AG09309 (cell line): ENCODE measurements at regions not wholly inside any gene's neighbourhood (a gene's known extent, or its start where the extent isn't known, plus 50 kb on each side); places are given as distances from the start of the nearest gene placed in this dataset.

Experiments used
- DNase-seq: peaks from one replicate; pipeline ENCODE4 v3.0.0-alpha.2; 2010; ENCODE audit warnings: low read depth
- H3K4me3 ChIP-seq: 2 replicates; pipeline ENCODE4 v1.5.1; 2011; ENCODE audit warnings: mild to moderate bottlenecking, low read depth, low read length, moderate library complexity; ENCODE audit not compliant: control insufficient read depth
- TF ChIP-seq, protein P1 (sequence below): IDR thresholded peaks from 2 replicates; pipeline ENCODE4 v1.5.1; 2011; ENCODE audit warnings: mild to moderate bottlenecking, low read depth, low read length, inconsistent platforms; ENCODE audit not compliant: insufficient read depth, control insufficient read depth; ENCODE audit errors: missing control alignments

DNA sequence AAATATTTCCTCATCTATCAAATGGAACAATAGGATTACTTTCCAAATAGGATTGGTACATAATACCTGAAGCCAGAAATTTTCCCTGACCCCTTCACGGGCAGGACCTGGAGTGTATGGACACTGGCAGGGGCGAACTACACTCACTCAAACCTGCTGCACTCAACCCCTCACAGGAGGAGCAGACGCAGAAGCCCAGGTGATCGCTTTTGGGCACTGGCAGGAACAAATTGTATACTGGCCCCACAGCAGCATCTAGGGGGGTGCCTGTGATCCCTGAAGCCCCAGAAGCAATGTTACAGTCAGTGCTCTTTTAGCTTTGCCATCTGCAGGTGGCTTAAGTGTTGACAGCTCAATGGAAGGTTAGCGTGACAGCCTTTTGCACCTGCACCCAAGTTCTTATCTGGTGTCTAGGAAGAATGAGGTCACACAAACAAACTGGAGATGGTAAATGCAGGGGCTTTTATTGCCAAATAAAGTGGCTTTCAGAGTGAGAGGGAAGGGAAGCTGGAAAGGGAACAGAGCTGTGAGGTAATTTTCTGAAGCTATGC, 199.2 kb upstream of the NEGR1 start:
- H3K4me3 ChIP-seq, result no peak overlapping the region
- TF ChIP-seq, protein P1, sequence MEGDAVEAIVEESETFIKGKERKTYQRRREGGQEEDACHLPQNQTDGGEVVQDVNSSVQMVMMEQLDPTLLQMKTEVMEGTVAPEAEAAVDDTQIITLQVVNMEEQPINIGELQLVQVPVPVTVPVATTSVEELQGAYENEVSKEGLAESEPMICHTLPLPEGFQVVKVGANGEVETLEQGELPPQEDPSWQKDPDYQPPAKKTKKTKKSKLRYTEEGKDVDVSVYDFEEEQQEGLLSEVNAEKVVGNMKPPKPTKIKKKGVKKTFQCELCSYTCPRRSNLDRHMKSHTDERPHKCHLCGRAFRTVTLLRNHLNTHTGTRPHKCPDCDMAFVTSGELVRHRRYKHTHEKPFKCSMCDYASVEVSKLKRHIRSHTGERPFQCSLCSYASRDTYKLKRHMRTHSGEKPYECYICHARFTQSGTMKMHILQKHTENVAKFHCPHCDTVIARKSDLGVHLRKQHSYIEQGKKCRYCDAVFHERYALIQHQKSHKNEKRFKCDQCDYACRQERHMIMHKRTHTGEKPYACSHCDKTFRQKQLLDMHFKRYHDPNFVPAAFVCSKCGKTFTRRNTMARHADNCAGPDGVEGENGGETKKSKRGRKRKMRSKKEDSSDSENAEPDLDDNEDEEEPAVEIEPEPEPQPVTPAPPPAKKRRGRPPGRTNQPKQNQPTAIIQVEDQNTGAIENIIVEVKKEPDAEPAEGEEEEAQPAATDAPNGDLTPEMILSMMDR, result no peak
- DNase-seq, result no peak

DNA sequence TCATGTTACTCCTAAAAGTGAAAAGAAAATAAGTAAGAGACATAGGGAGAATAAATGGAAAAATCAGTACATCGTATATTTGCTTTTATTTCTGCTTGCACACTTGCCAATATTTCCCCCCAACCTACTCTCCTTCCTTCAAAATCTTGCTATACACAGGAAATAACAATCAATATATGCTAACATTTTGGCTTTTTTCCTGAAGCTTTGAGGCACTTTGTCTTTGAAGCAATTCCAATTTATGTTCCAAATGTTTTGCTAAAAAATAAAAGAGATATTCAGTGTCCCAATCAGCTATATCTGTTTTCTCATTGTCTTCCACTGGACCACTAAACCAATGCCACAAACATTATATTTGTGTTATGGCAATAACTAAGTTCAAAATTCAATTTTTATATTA, 184.0 kb upstream of the NEGR1 start:
- TF ChIP-seq, protein P1, result no peak
- H3K4me3 ChIP-seq, result no peak overlapping the region
- DNase-seq, result no peak

DNA sequence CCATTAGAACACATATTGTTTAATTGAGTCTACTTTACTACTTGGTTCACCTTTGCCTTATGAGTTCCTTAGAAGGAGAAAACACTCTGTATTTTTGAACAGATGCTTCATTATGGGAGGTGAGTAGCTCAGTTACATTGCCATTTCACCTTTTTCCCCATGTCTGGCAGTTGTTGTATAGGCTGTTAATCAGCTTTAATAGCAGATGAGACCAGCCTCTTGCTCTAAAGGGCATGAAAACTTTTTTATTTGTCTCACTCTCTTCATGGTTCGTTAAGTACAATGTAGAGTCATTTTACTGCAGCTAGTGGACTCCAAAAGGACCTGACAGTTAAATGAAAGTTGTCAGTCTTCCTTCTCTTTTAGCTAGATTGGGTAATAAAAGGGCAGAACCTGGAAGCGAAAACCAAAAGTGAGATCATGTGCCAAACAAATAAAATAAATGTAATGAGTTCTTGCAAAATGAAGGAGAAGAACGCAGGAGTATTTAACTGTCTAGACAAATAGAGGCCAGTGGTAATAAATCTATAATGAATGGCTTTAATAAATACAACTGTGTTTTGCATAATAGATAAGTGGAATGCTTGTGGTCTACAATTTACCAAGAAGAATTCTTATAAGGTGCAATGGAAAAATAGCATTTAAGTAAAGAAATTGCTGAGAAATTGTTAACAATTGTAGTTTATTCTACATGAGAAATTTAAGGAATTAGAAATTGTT, 180.0 kb upstream of the NEGR1 start:
- H3K4me3 ChIP-seq, result no peak overlapping the region
- DNase-seq, result peak; percentile 45
- TF ChIP-seq, protein P1, result no peak

DNA sequence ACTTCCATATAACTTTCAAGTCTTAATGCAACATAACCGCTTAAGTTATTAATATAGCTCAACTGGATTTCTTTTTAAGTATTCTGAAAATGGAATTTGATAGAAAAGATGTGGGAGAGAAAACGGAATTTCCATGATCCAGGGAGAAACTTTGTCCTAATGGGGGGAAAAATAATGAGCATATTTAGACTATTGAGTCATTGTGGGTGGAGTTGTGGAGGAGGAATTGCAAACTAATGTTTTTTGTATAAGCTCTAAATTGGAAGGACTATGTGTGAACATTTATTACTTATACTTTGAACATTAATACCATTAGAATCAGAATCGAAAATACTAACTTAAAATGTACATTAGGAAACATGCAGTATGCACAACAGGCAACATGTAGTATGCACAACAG, 159.9 kb upstream of the NEGR1 start:
- H3K4me3 ChIP-seq, result no peak overlapping the region
- no peak for DNase-seq
- TF ChIP-seq, protein P1, result no peak

DNA sequence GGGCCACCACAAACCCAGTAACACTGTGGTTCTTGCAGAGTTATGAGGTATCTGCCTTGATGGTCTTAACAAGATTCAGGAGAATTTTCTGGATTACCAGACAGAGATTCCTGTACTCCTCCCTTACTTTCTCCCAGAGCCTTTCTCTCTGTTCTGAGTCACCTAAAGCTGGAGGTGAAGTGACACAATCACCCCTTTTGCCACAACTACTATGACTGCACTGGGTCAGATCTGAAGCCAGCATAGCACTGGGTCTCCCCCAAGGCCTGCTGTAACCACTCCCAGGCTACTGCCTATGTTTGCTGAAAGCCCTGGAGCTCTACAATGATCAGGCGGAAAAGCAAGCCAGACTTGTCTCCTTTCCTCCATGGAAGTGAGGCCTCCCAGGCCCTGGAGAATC, 156.7 kb upstream of the NEGR1 start:
- DNase-seq, result no peak
- no peak overlapping the region for H3K4me3 ChIP-seq
- TF ChIP-seq, protein P1, result no peak

DNA sequence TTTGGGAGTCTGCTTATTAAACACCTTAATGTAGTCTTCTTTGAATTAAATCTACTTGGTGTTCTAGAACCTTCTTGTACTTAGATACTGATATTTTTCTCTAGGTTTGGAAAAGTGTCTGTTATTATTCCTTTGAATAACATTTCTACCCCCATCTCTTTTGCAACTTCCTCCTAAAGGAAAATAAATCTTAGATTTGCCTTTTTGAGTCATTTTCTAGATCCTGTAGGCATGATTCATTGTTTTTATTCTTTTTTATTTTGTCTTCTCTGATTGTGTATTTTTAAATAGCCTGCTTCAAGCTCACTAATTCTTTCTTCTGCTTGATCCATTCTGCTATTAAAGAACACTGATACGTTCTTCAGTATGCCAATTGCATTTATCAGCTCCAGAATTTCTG, 155.9 kb upstream of the NEGR1 start:
- H3K4me3 ChIP-seq, result no peak overlapping the region
- DNase-seq, result no peak
- TF ChIP-seq, protein P1, result no peak
